MCF 10A (cell line): ENCODE measurements at regions not wholly inside any gene's neighbourhood (a gene's known extent, or its start where the extent isn't known, plus 50 kb on each side); places are given as distances from the start of the nearest gene placed in this dataset.

Source experiments
- BruUV-seq: library from RNA; stranded (reverse); fragments of 400-500 nt; replicated peaks from 2 replicates; lab custom pipeline; 2021; lab: Mats Ljungman, UMichigan
- CTCF ChIA-PET: fragments of 300-600 bp; sonication (Branson Sonifier 250); formaldehyde crosslinking; extraction: SDS; loops from one replicate; lab custom pipeline; 2021; ENCODE audit warnings: antibody characterized with exemption, inconsistent platforms; lab: Yijun Ruan, JAX
- POLR2A ChIA-PET: fragments of 300-600, 350-650 bp; sonication (Branson Sonifier 250); formaldehyde crosslinking; extraction: SDS; loops from one replicate; lab custom pipeline; 2020; ENCODE audit warnings: antibody characterized with exemption, inconsistent platforms; lab: Yijun Ruan, JAX
- DNase-seq: peaks from one replicate; pipeline ENCODE4 v3.0.0-alpha.2; 2018; ENCODE audit not compliant: unreplicated experiment
- H3K27ac Mint-ChIP-seq: one replicate; pipeline ENCODE4 v1.8.0; 2022; ENCODE audit warnings: mild to moderate bottlenecking, low read depth, mixed read lengths; ENCODE audit not compliant: unreplicated experiment
- H3K27me3 Mint-ChIP-seq: one replicate; pipeline ENCODE4 v1.8.0; 2022; ENCODE audit warnings: mixed read lengths; ENCODE audit not compliant: insufficient read depth, unreplicated experiment
- H3K36me3 Mint-ChIP-seq: one replicate; pipeline ENCODE4 v1.8.0; 2022; ENCODE audit warnings: mild to moderate bottlenecking, moderate library complexity, mixed read lengths; ENCODE audit not compliant: insufficient read depth, unreplicated experiment
- H3K4me1 Mint-ChIP-seq: one replicate; pipeline ENCODE4 v1.8.0; 2022; ENCODE audit warnings: mixed read lengths; ENCODE audit not compliant: insufficient read depth, unreplicated experiment
- H3K4me3 Mint-ChIP-seq: one replicate; pipeline ENCODE4 v1.8.0; 2022; ENCODE audit warnings: mild to moderate bottlenecking, moderate library complexity, mixed read lengths; ENCODE audit not compliant: unreplicated experiment
- H3K9me3 Mint-ChIP-seq: one replicate; pipeline ENCODE4 v1.8.0; 2022; ENCODE audit warnings: mixed read lengths; ENCODE audit not compliant: unreplicated experiment
- intact Hi-C: fragments of 100-400 bp; cut with micrococcal nuclease; formaldehyde crosslinking; loops from 2 replicates; pipeline ENCODE4 v1.14.1; 2022
- TF ChIP-seq, protein P1 (sequence below): fragments of 200-600 bp; IDR thresholded peaks from one replicate; pipeline ENCODE4 v1.8.0; 2022; ENCODE audit warnings: antibody characterized with exemption, mild to moderate bottlenecking; ENCODE audit not compliant: unreplicated experiment

DNA sequence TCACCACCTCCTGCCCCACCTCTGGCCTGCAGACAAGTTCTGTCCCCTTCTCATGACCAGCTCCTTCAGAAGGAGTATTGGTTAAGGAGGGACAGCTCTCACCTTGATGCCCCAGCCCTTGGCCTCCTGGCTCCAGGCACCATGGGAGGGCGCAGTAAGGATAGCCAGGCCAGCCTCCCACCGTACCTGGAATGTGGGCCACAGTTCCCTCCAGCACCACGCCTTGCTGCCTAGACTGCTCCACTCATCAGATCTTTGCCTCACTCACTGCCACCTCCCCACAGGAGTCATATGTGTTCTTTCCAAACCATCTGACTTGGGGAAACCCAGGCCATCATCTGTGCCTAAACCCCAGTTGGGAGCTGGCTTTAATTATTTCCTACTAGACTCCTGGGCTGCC is 97.0 kb downstream of the CCDC185 start:
- Mint-ChIP-seq H3K36me3 (no peaks in the 10 kb centered on the region), H3K27me3 (peaks cover 20% of the 10 kb centered on the region), H3K4me3 (no peak overlapping the region), H3K4me1 (peaks cover 10% of the 10 kb centered on the region), H3K27ac (no peak overlapping the region), H3K9me3 (no peaks in the 10 kb centered on the region)
- CTCF ChIA-PET = no interaction called here
- no TSS peak for BruUV-seq
- intact Hi-C loops = no loop called here
- POLR2A ChIA-PET = interaction anchor here (1.6 kb wide), 1 partner anchor 10 kb away, joined by 4 read pairs; no protein-coding TSS in a partner anchor
- no peak for DNase-seq
- TF ChIP-seq, protein P1, sequence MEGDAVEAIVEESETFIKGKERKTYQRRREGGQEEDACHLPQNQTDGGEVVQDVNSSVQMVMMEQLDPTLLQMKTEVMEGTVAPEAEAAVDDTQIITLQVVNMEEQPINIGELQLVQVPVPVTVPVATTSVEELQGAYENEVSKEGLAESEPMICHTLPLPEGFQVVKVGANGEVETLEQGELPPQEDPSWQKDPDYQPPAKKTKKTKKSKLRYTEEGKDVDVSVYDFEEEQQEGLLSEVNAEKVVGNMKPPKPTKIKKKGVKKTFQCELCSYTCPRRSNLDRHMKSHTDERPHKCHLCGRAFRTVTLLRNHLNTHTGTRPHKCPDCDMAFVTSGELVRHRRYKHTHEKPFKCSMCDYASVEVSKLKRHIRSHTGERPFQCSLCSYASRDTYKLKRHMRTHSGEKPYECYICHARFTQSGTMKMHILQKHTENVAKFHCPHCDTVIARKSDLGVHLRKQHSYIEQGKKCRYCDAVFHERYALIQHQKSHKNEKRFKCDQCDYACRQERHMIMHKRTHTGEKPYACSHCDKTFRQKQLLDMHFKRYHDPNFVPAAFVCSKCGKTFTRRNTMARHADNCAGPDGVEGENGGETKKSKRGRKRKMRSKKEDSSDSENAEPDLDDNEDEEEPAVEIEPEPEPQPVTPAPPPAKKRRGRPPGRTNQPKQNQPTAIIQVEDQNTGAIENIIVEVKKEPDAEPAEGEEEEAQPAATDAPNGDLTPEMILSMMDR = no peak
